ENCODE measurements at regions not wholly inside any gene's neighbourhood (a gene's known extent, or its start where the extent isn't known, plus 50 kb on each side); places are given as distances from the start of the nearest gene placed in this dataset.
"Not testable (repeated sequence)": the region's sequence is repeated elsewhere in the genome, so short reads cannot be mapped to it uniquely, and the experiment has no call there.

DNA sequence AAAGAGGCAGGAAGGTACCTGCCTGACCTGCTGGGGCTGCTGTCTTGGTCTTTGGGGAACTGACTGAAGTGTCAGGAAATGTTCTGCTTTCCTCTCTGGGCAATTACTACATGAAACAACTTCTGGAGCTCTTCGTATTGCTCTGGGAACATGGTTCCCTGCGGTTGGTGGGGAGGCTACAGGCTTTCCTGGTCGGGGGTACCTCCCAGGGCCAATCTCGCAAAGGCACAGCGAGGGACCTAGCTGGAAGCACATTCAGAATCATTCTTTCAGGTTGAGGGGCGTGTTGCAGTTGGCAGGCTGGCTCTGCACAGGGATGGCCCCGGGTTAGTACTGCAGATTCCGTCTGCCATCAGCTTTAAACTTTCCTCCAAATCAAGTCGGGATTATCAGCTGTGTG is 88.9 kb upstream of the RANBP3L start:
- DNase-seq (ENCODE audit: low spot score): no peak

DNA sequence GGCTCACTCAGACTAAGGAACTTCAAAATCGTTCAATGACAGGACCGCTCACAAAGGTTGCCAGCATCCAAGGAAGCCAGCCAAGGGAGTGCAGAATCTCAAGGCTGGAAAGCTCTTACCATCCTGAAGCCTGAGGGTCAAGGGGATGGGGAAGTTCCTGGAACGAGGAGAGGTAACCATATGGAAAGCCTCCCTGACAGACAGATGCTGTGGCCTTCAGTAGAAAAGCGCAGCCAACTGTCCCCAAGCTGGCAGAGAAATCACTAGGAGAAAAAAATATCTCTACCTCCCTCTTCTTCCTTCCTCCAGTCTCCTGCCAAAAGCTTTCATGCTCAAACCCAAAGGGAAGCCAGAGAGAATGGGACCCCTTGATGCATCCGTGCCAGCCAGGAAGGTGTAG is 90.5 kb upstream of the RANBP3L start:
- DNase-seq (ENCODE audit: low spot score): no peak

DNA sequence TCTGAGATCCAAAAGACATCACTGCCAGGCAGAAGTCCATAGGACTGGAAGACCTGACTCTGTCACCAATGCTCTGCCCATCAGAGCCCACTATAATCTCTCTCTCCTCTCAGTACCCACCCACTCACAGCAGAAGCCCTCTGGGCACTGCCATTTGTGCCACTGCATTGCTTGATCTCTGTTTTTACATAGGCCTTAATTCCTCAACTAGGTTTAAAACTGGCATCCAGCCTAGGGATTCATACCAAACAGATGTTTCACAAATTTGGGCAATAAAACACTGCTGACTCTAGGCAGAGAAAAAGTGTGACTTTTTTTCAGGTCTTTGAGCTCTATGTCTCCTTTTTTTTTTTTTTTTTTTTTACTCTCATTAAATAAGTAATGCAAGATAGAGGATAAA is 91.1 kb upstream of the RANBP3L start:
- no peak for DNase-seq (ENCODE audit: low spot score)

DNA sequence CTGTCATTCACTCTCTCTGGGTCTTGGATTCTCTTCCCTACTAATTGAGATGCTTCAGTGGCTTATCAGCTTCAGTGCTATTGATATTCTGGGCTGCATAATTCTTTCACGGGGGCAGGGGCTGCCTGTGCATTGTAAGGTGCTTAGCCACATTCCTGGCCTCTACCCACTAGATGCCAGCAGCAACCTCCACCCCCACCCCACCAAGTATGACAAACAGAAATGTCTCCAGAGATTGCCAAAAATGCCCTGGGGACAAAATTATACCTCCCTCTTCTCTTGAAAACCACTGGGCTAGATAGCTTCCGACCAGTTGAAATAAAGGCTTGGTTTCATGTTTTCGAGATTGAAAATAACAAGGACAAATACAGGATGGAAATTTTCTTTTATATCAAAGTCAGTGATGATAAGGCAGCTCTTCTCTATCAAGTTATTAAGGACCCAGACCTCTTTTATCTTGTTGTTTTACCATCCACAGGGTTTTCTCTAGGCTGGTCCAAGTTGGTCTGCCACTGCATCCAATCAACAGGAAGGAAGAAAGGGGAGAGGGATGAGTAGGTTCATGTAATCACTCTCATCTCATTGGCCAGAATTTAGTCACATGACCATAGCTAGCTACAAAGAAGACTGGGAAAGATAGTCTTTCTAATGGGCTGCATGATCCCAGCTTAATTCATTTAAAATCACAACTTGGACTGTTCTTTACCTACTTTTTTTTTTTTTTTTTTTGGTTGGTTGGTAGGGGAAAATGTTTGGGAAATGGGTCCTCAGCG is 92.1 kb upstream of the RANBP3L start:
- no peak for DNase-seq (ENCODE audit: low spot score)

DNA sequence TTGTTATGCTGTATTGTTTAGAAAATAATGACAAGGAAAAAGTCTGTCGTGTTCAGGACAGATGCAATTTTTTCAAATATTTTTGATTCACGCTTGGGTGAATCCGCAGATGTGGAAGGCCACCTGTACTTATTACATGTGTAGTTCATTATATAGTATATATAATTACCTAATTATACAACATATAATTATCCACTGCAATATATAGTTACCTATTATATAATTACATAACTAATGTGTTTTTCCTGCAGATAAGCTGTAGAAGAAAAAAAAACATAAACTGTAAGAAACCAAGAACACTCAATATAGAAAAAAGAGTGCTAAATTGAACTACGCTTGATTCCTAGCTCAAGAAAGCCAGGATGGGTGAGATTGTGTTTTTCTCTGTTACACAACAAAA is 93.6 kb upstream of the RANBP3L start:
- DNase-seq (ENCODE audit: low spot score): no peak

DNA sequence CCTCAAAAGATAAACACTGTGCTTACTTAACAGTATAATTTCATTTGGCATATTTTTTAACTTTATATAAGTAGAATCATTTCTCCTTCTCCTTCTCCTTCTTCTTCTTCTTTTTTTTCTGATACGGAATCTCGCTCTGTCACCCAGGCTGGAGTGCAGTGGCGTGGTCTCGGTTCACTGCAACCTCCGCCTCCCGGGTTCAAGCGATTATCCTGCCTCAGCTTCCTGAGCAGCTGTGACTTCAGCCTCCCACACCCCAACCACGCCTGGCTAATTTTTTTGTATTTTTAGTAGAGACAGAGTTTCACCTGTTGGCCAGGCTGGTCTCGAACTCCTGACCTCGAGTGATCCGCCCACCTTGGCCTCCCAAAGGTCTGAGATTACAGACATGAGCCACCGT is 94.2 kb upstream of the RANBP3L start:
- not testable (repeated sequence) for DNase-seq (ENCODE audit: low spot score)

DNA sequence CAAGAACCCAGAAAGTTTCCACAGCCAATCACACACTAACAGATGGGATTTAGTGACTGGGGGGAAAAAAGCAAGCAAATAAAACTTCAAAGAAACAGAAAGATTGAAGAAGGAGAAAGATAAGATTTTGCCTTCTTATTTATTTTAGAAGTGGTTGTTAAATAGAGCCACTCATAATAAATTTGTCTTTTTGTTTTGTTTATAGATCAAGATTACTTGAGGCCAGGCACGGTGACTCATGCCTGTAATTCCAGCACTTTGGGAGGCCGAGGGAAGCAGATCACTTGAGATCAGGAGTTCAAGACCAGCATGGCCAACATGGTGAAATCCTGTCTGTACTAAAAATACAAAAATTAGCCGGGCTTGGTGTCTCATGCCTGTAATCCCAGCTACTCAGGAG is 94.9 kb upstream of the RANBP3L start:
- no peak for DNase-seq (ENCODE audit: low spot score)

DNA sequence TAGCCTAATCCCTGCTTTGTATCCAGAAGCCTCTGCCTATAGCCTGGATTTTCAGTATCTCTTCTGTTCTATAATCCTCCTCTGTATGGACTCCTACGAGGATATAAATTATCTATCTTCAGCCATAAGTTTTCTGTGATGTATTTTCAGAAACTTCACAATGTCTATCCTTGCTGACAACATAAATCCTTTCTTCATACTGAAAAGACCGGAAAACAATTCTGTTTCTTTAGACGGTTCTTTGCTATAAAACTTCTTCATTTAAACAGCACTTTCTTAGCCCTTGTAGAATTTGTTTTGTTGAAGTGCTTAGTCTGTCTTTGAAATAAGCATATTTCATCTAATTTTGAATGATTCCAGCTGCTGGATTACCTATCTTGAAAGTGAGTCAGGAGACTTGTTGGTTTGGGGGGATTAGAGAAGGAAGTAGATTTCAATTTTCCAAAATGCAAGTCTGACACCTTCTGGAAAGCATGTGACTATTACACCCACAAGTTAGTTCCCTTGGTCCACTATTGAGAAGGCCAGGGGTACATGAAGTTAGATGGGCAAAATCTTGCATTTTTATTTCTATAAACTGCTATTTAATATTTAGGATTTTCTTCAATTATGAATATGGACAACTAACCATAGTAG is 96.3 kb upstream of the RANBP3L start:
- no peak for DNase-seq (ENCODE audit: low spot score)

DNA sequence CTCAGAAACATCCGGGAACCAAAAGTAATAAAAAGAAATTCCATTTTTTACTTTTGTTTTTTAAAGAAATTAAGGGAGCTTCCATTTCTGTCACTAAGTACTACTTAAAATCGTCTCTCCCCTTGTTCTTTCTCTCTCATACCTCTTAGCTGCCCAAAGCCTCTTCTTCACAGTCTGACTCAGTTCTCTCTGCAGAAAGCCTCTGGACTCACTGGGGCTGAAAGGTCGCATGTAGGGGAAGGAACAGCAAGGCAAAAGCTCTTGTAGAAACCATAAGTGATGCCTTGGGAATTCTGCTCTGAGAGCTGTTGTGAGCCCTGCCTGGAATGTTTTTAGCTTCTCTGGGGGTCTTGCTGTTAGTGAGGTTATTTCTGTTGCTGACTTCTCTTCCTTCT is 100.8 kb upstream of the RANBP3L start:
- DNase-seq (ENCODE audit: low spot score): no peak

DNA sequence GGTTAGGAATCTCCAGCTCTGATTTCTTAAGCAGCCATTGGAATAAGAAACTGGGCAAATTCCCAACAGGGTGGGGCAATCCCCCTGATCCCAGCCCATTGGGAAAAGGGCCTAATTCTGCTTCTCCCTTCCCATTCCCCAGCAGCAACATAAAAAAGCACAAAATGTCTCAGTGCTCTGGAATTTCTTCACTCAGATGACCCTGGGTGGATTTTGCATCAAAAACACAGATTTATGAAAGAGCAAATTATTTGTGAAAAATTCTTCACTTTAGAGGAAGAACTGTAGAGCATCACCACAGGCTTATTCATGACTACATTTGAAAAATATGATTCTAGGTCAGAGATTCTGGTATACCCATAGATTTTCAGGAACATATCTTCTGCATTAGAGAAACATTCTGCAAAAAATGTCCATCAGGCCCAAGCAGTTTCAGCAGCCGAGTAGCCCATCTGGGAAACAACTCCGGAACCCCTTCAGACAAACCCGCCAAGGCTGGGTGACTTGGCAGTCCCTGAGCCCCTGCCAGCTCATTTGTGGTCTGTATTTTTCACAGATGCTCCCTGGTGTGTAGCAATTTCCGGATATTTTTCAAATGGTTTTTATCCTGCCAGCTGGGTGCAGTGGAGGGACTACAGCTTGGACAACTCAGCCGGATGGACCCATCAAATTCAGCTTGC is 102.1 kb upstream of the RANBP3L start:
- DNase-seq (ENCODE audit: low spot score): no peak

DNA sequence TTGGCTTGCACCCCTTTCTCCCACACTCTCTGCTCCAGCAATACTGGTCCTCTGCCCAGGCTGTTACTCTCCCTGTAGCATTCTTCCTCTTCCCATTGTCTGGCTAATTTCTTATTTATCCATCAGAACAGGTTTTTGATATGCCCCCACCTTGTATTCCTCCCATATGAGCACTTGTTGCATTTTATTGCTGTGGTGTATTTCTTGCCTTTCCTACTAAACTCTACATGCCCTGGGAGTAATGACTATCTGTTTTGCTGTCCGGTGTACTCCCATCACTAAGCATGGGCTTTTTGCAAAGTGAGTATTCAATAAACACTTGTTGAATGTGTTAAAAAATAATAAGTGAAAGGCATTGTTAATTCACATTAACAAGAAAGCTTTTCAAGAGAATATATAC is 104.3 kb upstream of the RANBP3L start:
- DNase-seq (ENCODE audit: low spot score): no peak

DNA sequence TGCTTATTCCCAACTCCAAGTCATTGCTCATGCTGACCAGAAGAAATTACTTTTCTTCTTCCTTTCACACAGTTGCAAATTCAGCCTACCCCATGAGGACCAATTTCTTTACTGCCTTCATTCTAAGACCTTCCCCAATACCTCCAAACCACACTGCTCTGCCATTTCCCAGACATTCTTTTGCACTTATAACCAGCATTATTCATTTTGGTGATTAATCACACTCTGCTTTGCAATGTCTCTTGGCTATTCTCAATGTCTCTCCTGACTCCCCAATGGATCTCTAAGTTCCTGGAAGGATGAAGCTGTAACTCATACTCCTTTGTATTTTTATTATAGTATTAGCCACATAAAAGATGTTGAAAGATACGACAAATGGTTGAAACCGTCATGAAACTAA is 105.7 kb upstream of the RANBP3L start:
- no peak for DNase-seq (ENCODE audit: low spot score)

DNA sequence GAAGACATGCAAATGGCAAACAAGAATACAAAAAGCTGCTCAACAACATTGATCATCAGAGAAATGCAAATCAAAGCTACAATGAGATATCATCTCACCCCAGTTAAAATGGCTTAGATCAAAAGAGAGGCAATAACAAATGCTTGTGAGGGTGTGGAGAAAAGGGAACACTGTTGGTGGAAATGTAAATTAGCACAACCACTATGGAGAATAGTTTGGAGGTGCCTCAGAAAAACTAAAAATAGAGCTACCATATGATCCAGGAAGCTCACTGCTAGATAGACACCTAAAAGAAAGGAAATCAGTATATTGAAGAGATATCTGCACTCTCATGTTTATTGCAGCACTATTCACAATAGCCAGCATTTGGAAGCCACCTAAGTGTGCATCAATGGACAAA is 108.0 kb upstream of the RANBP3L start:
- DNase-seq (ENCODE audit: low spot score): not testable (repeated sequence)

DNA sequence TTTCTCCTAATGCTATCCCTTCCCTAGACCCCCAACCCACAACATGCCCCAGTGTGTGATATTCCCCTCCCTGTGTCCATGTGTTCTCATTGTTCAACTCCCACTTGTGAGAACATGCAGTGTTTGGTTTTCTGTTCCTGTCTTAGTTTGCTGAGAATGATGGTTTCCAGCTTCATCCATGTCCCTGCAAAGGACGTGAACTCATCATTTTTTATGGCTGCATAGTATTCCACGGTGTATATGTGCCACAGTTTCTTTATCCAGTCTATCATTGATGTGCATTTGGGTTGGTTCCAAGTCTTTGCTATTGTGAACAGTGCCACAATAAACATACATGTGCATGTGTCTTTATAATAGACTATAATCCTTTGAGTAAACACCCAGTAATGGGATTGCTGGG is 109.0 kb upstream of the RANBP3L start:
- not testable (repeated sequence) for DNase-seq (ENCODE audit: low spot score)

DNA sequence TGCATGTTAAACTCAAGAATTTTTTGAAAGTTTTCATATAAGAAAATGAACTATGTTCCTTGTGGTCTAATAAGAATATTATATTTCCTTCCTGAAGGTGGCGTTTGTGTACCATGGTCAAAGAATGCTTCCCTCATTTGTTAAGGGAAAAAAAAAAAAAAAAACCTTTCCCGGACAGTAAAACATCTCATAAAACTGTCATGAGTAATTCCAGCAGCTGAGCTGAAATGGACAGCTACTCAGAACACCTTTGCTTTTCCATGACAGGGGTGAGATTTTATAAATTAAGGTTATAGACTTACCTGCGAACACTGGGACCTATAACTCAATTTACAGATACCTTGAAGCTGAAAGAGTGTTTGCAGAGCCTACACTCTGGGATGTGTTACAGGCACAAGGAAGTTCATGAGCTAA is 113.2 kb upstream of the RANBP3L start:
- DNase-seq (ENCODE audit: low spot score): no peak

DNA sequence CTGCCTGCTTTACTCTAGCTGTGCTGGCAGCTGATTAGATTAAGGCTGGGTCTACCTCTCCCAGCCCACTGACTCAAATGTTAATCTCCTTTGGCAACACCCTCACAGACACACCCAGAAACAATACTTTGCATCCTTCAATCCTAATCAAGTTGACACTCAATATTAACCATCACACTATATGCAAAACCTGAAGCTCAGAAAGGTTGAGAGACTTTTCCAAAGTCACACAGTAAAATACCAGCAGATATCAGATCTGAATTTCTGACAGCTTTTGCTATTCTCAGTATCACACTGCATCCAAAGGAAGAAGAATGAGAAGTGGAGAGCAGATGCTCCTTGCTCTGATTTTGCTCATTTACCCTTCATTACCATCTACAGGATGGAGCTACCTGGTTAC is 114.9 kb upstream of the RANBP3L start:
- no peak for DNase-seq (ENCODE audit: low spot score)

DNA sequence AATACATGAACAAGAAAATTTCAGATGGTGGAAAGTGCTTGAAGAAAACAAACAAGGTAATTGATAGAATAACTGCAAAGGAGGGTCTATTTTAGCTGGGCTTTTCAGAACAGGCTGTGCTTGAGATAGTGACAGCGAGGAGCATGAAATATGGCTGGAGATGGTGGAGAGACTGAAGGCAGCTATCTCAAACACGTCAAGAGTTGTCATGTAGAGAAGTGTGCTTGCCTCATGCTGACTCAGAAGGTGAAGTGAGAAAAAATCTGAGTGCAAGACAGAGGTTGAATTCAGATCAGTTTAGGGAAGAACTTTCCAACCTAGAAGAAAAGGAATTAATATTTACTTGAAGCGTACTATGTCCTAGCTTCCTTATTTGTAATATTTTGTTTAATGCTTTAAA is 115.5 kb upstream of the RANBP3L start:
- DNase-seq (ENCODE audit: low spot score): no peak

DNA sequence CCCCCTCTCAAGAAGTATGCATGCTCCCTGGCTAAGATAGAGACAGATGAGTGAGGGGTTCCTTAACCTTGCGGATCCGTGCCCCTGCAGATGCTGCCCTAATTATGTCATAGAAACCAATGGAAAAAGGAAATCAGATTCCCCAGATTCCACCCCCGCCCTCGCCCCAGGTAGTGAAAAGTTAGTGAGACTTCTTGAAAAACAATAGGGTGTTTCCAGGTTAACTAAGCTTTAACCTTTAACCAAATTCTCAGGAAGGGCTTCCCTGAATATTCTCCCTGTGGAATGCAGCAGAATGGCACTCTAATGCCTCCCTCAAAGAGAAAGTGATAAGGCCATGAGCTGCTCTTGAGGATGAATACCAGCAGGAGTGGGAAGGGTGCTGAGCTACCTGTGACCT is 116.0 kb upstream of the RANBP3L start:
- DNase-seq (ENCODE audit: low spot score): no peak

DNA sequence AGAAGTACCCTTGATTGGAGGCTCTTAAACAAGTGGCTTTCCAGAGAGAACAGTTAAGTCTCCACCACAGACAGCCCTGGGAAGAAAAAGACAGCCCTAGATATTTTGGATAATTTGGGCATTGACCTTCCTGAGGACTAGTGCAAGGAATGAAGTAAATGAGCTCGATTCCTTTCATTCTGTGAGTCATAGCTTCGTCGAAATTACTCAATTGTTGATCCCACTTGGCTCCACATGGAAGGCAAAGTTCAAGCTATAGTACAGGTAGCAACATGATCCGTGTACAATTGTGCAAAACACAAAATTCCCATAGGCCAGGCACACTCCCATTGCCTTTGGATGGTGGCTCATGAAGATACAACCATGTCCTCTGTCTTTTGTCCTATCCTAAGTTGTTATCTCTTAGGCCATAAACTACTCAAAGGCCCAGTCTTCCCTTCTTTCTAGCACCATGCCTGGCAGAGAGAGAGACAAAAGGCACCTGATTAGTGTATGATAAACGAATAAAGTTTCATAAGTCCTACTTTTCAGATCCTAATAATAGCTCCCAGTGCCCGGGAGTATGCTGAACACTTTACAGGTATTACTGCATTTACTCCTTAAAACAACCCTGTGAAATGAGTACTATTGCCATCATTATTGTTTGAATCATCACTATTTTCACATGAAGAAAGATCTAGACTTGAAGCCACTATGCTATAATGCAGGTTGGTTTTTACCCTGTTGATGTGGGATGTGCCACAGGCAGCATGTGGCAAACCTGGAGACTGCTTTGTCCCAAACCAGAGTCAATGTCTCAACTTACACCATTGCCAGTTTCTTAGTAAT is 116.7 kb upstream of the RANBP3L start:
- DNase-seq (ENCODE audit: low spot score): no peak

DNA sequence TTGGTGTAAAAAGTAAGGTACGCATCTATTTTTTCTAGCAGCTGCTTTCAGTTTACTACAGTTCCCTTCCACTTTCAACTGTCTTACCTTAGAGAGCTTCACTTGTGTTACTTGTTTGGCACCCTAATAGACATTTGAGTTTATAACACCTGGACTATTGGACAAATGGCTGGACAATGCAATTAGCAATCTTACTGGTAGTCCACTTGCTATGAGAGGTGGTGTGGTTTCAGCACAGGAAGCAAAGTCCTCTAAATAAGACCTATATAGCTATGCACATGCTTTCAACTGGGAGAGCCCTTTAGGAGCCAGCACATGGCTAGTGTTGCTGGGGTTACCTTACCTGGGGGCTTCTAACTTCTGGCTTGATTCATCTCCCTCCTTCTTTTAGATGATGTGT is 119.6 kb upstream of the RANBP3L start:
- DNase-seq (ENCODE audit: low spot score): no peak

DNA sequence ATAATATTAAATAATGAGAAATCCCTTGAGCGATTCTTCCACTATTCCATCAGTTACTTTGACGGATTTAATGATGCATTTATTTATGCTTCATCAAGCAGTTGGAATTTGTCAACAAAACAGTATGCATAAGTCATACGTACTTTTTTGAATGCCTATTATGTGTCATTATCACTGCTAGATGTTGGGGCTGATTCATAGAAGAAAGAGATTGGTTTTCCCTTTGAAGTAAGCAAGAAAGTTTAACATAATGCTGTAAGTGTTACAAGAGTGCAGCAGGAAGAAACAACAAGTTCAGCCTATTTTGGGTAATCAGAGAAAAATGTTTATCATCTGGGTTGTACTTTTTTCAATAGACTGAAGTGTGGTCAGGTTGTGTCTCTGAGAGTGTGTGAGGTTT is 121.2 kb upstream of the RANBP3L start:
- DNase-seq (ENCODE audit: low spot score): no peak

DNA sequence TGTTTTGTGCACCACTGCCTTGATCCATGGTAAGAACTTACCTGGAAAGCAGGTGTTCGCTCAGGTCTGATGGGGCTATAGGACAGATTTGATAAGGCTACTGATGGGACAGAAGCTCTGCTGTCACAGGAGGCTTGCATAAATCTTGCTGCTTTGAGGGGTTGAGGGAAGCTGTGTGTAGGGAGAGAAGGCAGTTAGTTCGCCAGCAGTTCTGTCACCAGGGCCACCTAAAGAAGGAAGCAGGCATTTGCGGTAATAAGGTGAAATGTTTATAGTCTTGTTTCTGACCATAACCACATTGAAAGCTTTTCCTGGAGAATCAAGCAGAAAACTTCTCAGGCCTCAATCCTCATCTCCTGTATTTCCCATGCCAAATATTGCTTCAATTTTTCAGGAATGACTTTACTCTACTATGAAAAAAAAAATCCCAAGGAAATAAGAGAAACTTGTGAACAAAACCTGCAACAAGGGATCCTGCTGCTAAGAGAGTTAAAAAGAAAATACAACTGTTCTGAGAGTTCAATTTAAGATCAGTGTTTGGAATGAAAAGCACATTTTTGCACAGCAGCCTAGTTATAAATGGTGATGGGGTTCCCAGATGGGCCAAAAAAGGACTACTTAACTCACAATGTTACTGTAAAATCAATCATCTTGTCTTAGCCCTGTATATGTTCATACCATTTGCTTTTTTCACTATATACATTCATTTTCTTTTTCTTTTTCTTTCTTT is 122.0 kb upstream of the RANBP3L start:
- no peak for DNase-seq (ENCODE audit: low spot score)

Data from CD4-positive, alpha-beta T cell treated with Interleukin-2 at 100 ng/mL for 4 hours (primary cell).